DMS 273 treated with DMSO at 0.1 percent for 48 hours (cell line): ENCODE measurements at regions not wholly inside any gene's neighbourhood (a gene's known extent, or its start where the extent isn't known, plus 50 kb on each side); places are given as distances from the start of the nearest gene placed in this dataset.

Source experiments
- DNase-seq: peaks from one replicate; lab custom pipeline; 2025; lab: John Stamatoyannopoulos, UW

DNA sequence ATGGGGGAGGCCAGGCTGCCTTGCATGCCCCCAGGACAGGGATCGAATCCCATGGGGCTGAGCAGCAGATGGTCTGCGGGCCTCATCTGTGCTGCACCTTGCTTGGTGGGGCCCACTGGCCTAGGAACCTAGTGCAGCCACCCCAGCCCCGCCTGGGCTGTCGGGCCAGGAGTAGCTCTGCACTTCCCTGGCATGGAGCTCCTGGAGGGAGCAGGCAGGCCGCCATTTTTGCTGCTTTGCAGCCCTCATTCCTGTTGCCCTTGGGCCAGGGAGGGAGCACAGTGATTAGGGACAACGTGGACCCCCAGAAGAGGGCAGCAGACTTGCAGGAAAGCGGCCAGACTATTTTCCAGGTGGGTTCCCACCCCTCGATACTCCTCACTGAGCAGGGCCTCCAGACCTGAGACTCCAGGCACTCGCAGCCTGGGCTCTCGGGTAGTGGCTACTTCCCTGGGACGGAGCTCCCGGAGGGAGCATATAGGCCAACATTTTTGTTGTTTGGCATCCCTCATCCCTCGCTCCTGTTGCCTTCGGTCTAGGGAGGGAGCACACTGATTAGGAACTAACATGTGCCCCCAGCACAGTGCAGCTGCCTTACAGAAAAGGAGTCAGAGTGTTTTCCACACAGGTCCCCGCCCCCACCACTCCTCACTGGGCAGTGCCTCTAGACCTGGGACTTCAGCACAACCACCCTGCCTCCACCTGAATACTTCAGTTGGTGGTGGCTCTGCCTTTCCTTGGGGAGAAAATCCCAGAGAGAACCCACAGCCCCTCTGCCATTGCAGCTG lies 99.5 kb downstream of the MAIP1 start:
- no peak for DNase-seq

DNA sequence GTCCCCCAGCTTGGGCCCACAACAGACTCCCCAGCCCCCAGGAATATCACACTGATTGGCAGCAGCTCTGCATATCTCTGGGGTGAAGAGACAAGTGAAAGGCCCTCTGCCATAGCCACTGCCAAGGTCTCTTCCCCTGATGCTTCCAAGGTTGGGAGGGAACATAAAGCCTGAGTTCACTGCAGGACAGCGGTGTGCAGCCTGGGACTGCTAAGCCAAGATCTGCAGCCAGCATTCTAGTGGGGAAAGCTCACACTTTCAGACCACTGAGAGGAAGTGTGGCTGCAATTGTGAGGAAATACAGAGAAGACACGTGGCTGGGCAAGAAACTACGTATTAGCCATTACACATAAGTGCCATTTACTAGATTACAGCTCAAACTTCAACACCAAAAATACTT lies 100.7 kb downstream of the MAIP1 start:
- no peak for DNase-seq

- DNase-seq, result no peak
Measured at GRCh38 chr2:200063155-200063554, 107.8 kb downstream of the MAIP1 start.

- DNase-seq, result no peak
Measured at GRCh38 chr2:200064879-200065278, 109.5 kb downstream of the MAIP1 start.

DNA sequence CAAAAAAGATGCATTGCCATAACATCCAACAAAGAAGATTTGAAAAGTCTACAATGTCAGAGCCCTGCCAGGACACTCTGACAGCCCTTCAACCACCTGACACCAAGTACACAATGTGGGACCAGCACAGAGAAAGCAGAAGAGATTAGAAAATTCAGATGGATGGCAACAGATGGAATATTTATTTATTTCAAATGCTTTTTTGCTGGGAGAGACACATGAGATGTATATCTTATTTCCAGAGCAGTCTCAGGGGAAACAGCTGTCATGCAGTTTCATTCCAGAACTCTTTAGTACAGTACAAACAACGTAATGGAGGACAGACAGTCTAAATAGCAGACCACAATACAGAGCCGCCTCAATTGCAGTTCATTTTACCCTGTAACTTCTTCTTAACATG lies 110.1 kb downstream of the MAIP1 start:
- no peak for DNase-seq

- DNase-seq, result no peak
Measured at GRCh38 chr2:200066417-200066816, 111.0 kb downstream of the MAIP1 start.

DNA sequence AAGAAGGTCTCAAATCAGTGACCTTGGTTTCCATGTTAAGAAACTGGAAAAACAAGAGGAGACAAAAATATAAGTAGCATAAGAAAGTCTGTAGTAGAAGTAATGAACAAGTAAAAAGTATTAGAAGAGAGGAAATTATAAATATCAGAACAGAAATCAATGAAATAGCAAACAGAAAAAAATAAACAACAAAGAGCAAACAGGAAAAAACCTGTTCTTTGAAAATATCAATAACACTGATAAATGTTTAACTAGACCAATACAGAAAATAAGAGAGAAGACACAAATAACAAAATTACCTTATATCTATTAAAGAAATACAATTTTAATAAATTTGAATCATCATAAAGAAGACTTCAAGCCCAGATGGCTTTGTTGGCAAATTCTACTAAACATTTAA lies 113.3 kb downstream of the MAIP1 start:
- no peak for DNase-seq

DNA sequence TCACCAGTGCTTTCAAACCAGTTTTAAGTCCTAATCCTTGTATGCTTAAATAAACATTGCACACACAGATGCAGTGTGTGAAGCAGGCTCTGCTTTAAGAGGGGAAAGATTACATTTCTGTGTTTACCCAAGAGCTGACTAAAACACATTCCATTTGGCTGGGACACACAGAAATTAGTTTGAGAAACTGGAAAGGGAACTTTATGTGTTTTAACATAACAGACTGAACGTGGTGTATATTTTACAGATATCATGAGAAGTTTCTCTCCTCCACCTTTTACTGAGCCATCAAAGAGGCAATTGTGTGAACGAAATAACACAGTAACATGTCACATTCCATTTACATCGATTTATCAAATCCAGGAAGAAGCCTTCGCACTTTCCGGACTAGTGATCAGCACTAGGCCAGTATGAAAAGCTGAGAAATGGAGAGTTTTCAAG lies 121.8 kb downstream of the MAIP1 start:
- DNase-seq, result no peak

DNA sequence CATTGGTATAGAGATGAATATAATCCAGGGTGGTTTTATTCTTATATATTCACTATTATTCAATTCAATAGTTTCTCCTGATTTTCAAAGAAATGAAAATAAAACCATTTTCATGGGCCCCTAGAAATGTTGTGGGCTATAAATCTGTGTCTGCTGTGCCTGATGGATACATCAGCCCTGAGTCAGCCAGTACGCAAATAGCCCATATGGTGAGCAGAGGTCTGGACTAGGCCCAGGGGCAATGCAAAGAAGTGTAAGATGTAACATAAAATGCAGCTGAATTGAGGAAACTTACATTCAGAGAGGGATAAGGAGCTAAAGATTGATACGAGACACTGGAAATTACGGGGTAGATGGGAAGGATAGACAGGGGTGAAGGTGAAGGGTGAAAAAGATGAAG lies 122.5 kb downstream of the MAIP1 start:
- DNase-seq, result no peak

DNA sequence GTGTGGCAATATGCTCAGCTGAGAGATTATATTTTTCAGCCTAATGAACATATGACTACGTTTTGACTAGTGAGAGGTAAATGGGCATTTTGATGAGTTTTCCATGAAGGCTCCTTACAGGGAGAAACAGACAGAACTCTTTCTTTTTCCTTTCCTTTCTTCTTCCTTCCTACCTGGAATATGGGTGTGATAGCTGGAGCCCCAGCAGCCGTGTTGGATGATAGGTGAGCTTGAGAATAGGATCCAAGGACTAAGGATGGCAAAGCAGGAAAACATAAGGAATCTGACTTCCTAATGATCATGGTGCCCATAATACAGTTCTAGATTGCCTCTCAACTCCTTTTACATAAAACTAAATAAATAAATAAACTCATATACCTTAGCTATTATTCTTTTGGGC lies 124.0 kb downstream of the MAIP1 start:
- no peak for DNase-seq

GRCh38 chr2:200081236-200081635 lies 125.9 kb downstream of the MAIP1 start:
- DNase-seq, result no peak

GRCh38 chr2:200081811-200082210 lies 126.4 kb downstream of the MAIP1 start:
- no peak for DNase-seq

DNA sequence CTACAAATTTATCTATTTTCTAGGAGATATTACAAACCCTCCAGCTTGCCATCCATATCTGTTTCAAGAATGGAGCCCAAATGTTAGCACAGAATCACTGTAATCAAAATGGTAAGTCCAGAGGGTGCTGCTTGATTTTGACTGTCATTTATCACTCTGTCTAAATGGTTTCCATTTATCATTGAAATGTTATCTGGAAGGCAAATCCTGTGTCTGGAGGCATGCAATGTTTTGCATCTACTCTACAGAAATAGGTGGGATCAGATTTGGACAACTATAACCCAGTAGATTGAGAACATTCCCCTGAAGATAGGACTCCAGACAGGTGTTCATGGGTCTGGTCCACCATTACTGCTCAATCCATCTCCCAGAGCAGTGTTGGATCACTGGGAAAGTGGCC lies 128.7 kb downstream of the MAIP1 start:
- DNase-seq, result no peak

DNA sequence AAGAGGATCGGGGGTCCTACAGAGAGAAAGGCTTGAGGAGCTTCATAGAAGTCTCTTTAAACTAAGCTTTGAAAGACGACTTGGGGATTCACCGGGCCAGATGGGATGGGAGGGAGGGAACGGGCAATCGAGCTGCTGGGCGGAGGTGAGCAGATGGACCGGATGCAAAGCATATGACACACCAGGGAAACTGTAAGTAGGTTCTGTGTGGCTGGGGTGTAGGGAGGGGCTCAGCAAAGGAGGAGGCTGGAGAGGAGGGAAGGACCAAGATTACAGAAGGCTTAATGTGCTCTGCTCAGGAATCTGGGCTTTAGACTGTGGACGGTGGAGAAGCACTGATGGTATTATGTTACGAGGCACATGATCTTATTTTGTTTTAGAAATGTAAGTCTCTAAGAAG lies 131.5 kb downstream of the MAIP1 start:
- DNase-seq, result peak; percentile 95

- no peak for DNase-seq
Measured at GRCh38 chr2:200087451-200087850, 132.1 kb downstream of the MAIP1 start.

DNA sequence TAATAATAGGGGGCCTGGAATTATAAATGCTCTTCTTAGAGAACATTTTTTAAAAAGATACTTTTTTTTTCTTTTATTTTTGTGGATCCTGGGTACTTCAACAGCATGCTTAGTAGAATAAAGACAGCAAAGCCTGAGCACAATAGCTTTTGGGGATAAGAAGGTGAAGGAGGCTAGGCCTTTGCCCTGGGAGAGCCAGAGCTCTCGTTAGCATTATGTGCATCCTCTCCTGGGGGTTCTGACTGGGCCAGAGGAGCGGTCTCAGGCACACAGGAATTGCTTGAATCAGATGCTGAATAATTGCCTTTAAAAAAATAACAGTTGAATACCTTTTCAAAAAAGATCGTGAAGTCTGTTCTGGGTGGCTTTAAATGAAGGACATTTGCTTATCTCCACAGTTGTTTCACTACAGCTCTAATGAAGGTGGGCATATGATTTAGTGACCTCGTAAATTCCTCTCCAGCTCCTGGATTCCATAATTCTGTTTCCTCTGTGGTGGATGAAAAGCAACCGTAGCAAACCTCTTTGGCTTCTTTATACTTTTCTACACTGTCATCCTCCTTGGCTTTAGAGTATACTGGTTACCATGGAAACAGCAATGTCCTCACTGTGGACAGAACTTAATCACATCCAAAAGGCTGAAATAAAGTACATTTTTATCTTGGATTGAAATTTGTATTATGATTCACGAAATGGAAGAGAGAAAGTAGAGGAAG lies 133.8 kb downstream of the MAIP1 start:
- no peak for DNase-seq

DNA sequence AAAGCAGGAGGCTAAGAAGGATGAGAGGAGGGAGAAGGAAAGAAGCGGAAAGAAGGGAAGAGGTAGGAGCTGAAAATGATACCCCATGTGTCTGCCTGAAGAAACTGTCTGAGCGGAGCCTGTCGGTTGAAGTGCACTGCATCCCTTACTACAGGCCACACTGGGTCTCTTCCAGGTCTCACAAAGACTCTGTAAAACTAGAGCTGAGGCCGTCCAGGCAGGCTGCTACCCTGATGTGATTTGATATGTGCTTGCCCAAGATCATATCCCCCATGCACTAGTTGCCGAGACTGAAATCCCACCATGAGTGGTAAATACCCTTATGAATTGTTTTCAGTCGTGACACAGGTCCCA lies 134.4 kb downstream of the MAIP1 start:
- DNase-seq, result no peak

DNA sequence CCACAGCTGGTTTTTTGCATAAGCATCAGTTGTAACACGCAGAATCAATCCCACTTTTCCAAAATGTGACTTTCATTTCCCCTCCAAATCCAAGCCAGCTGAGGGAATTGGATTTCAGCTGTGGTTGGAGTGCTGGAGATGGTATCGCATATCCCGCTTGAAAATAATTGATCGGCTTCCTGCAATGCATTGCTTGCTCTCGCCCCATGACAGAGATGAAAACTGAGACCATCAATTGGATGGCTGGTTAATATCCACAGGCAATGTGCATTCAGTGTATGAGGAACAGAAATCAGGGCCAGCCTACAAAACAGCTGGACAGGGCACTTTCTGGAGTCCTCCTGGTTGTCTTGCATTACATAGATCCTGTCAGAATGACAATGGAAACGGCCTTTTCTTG lies 135.3 kb downstream of the MAIP1 start:
- no peak for DNase-seq

GRCh38 chr2:200091126-200091525 lies 135.7 kb downstream of the MAIP1 start:
- no peak for DNase-seq

DNA sequence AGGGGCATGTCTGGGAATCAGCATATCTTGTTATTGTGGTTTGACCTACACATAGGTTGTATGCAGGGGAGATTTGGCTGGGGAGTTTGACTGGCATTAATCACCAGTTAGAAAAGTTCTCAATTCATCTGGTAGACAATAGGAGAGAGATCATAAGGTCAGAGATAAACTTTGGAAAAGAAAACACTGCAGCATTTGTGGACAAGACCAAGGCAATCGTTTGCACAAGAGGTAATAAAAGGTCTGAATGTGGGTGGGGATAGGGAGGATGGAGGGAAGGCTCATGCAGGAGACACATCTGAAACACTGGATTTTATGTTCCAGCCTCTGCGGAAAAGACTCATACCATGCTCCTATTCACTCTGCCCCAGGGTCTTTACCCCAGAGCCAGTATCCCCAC lies 136.9 kb downstream of the MAIP1 start:
- no peak for DNase-seq

GRCh38 chr2:200095436-200095835 lies 140.1 kb downstream of the MAIP1 start:
- DNase-seq, result no peak

GRCh38 chr2:200099256-200099655 lies 143.9 kb downstream of the MAIP1 start:
- DNase-seq, result peak; percentile 51

DNA sequence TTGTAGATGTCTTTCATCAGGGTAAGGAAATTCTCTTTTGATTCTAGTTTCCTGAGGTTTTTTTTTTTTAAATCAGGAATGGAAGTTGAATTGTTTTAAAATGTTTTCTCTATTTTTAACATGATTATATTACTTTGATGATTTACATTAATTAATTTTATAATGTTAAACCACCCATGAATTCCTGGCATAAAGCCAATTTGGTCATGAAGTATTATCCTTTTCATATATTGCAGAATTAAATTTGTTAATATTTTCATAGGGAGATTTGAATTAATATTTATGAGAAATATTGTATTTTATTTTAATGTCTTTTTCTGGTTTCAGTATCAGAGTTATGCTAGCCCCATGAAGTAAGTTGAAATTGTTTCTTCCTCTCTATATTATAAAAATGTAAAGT lies 144.6 kb downstream of the MAIP1 start:
- DNase-seq, result no peak

- DNase-seq, result no peak
Measured at GRCh38 chr2:200101922-200102321, 146.5 kb downstream of the MAIP1 start.
